Right atrium auricular region (tissue), 2 donors: ENCODE measurements at regions not wholly inside any gene's neighbourhood (a gene's known extent, or its start where the extent isn't known, plus 50 kb on each side); places are given as distances from the start of the nearest gene placed in this dataset.

ENCODE experiments used
- DNase-seq: peaks from one replicate; pipeline ENCODE4 v3.0.0-alpha.2; 2019; ENCODE audit warnings: low spot score
- H3K27ac ChIP-seq, 2 donors: fragments of 200-600 bp; sonication (generic); 1 replicate in 1 of 2; 2 replicates in 1 of 2; pipeline ENCODE4 v1.5.1; 2016 to 2019
- H3K27me3 ChIP-seq, 2 donors: fragments of 200-600 bp; sonication (generic); one replicate each; pipeline versions ENCODE4 v1.5.1 to v1.6.0; 2017 to 2019
- H3K36me3 ChIP-seq: fragments of 200-600 bp; sonication (generic); one replicate; pipeline ENCODE4 v1.5.1; 2016
- H3K4me1 ChIP-seq, 2 donors: fragments of 200-600 bp; sonication (generic); one replicate each; pipeline versions ENCODE4 v1.5.1 to v1.6.0; 2017 to 2019
- H3K4me3 ChIP-seq, 2 donors: fragments of 200-600 bp; sonication (generic); 1 replicate in 1 of 2; 2 replicates in 1 of 2; pipeline ENCODE4 v1.5.1; 2017 to 2019; ENCODE audit warnings: mild to moderate bottlenecking in 1 of 2, moderate library complexity in 1 of 2
- H3K9me3 ChIP-seq, 2 donors: fragments of 200-600 bp; sonication (generic); one replicate each; pipeline ENCODE4 v1.5.1; 2019
- TF ChIP-seq, protein P1 (sequence below), 2 donors: fragments of 200-600 bp; sonication (generic); IDR thresholded peaks; one replicate each; pipeline ENCODE4 v1.5.1; 2019; ENCODE audit warnings: antibody characterized with exemption in 2 of 2

DNA sequence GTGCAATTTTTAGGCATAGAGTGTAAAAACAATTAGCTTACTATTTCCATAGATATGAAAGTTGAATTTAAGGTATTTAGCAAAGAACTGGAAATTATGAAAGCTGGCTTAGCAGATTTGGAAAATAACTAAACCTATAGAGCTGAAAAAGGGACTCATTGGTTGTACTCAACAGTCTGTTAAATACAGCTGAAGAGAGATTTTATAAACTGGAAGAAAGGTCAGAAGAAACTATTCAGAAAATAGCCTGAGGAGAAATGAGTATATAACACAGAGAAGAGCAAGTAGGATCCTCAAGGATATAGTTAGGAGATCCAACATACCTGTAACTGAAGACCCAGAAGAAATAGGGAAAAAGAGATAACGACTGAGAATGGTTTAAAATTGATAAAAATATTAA lies 97.6 kb upstream of the SLIT3 start:
- DNase-seq: no peak

DNA sequence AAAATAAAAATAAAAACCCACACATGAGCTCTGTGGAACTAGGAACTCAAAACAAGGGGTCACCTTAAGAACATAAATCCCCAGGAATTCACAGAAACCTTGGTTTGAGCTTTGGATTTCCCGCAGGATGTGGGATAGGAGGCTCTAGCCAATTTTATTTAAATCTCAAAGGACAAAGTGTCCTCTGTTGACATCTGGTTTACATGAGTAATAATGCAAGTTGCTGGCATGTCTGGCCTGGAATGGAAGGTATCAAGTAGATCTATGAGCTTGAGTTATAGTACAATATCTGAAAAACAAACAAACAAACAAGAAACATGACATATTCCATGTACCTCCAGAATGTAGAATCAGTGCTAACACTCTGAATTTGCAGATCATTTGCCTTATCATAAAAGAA lies 94.2 kb upstream of the SLIT3 start:
- DNase-seq: no peak
- Histone ChIP-seq H3K4me3 (no peak overlapping the region), H3K27ac (no peak overlapping the region), H3K9me3 (peaks cover 0 to 15% of the 10 kb centered on the region in 2 donors), H3K4me1 (no peaks in the 10 kb centered on the region), H3K27me3 (no peaks in the 10 kb centered on the region), H3K36me3 (no peaks in the 10 kb centered on the region)
- TF ChIP-seq, protein P1, sequence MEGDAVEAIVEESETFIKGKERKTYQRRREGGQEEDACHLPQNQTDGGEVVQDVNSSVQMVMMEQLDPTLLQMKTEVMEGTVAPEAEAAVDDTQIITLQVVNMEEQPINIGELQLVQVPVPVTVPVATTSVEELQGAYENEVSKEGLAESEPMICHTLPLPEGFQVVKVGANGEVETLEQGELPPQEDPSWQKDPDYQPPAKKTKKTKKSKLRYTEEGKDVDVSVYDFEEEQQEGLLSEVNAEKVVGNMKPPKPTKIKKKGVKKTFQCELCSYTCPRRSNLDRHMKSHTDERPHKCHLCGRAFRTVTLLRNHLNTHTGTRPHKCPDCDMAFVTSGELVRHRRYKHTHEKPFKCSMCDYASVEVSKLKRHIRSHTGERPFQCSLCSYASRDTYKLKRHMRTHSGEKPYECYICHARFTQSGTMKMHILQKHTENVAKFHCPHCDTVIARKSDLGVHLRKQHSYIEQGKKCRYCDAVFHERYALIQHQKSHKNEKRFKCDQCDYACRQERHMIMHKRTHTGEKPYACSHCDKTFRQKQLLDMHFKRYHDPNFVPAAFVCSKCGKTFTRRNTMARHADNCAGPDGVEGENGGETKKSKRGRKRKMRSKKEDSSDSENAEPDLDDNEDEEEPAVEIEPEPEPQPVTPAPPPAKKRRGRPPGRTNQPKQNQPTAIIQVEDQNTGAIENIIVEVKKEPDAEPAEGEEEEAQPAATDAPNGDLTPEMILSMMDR (IDR thresholded peaks at IDR 0.05): no peak

More for the DNA sequence above, 97.6 kb upstream of the SLIT3 start:
- Histone ChIP-seq H3K4me1 (no peaks in the 10 kb centered on the region), H3K9me3 (peaks cover 0 to 15% of the 10 kb centered on the region in 2 donors), H3K27ac (no peak overlapping the region), H3K36me3 (no peaks in the 10 kb centered on the region), H3K4me3 (no peak overlapping the region), H3K27me3 (no peaks in the 10 kb centered on the region)
- TF ChIP-seq, protein P1 (IDR thresholded peaks at IDR 0.05): no peak

DNA sequence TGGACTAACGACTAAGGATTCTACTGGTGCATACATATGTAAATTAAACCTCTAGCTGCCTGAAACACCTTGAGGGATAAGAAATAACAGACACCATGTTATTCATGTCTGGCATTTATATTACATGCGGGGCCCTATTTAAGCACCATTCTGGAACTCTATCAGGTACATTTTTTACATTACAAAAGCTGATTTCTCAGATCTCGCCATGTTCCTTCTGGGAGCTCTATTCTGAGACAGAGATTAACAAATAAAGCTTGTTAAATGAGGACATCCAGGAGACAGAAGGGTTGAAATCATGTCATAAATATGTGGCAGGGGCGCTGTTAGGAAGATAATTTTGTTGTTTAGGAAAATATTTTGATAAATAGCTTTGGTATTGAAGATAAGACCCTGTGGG lies 93.4 kb upstream of the SLIT3 start:
- TF ChIP-seq, protein P1 (IDR thresholded peaks at IDR 0.05): no peak
- Histone ChIP-seq H3K27me3 (no peaks in the 10 kb centered on the region), H3K9me3 (peaks cover 0 to 15% of the 10 kb centered on the region in 2 donors), H3K4me1 (no peaks in the 10 kb centered on the region), H3K4me3 (no peak overlapping the region), H3K36me3 (no peaks in the 10 kb centered on the region), H3K27ac (no peak overlapping the region)
- no peak for DNase-seq

DNA sequence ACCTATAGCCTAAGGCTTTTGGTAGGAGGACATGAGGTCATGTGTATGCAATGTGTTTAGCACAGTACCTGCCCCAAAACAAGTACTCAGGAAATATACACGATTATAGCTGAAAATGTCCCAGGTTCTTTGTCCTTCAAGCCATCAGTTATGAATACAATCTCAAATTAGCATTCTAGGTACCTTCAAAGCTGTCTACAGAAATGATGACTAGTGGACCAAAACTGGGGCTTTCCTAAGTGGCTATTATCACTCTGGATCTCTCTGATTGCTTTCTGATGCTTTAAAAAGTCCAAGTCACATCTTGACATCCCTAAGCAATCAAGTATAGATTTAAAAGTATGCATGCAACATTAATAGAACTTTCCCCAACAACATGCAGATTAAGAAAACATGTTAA lies 93.0 kb upstream of the SLIT3 start:
- no peak for DNase-seq

DNA sequence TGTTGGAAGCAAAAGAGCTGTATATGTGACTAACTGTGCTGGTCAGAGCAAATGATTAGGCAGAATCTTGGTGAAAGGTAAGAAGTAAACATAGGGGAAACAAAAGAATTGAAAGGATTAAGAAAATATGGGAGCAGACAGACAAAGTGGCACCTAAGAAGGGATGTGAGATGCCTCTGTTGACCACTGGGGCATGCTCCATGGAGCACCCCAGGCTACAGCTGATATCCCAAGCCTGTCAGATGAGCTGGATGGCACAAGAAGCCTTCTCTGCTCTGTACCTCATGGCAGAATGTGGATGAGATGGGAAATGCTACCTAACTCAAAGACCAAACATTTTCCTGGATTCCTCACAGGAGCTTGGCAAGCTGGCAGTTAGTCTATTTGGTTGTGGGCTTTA lies 89.3 kb upstream of the SLIT3 start:
- no peak for DNase-seq
- TF ChIP-seq, protein P1 (IDR thresholded peaks at IDR 0.05): no peak
- Histone ChIP-seq H3K4me1 (no peaks in the 10 kb centered on the region), H3K36me3 (no peaks in the 10 kb centered on the region), H3K4me3 (no peak overlapping the region), H3K27ac (no peak overlapping the region), H3K27me3 (no peaks in the 10 kb centered on the region), H3K9me3 (no peaks in the 10 kb centered on the region)

More for the DNA sequence above, 93.0 kb upstream of the SLIT3 start:
- H3K9me3 ChIP-seq: peaks cover 0 to 12% of the 10 kb centered on the region in 2 donors
- no peaks in the 10 kb centered on the region for H3K27me3 ChIP-seq
- H3K4me3 ChIP-seq: no peak overlapping the region
- H3K4me1 ChIP-seq: no peaks in the 10 kb centered on the region
- H3K36me3 ChIP-seq: no peaks in the 10 kb centered on the region
- TF ChIP-seq, protein P1 (IDR thresholded peaks at IDR 0.05): no peak
- H3K27ac ChIP-seq: no peak overlapping the region

DNA sequence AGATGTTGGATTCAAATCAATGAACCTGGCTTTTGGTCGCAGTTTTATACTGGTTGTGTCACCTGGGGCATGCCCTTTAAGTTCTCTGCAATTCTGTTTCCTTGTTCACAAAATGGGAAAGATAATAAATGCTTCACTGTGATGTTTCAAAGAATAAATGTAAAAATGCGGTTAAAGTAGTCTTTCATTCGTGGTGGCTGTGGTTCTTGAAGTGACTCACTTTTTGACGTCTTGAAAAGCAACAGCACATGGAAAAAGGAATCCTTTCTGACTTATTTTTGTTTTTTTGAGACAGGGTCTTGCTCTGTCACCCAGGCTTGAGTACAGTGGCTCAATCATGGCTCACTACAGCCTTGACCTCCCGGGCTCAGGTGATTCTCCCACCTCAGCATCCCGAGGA lies 88.4 kb upstream of the SLIT3 start:
- no peak for DNase-seq
- no peak overlapping the region for H3K27ac ChIP-seq
- H3K9me3 ChIP-seq: no peaks in the 10 kb centered on the region
- H3K4me3 ChIP-seq: no peak overlapping the region
- H3K27me3 ChIP-seq: no peaks in the 10 kb centered on the region
- no peaks in the 10 kb centered on the region for H3K4me1 ChIP-seq
- TF ChIP-seq, protein P1 (IDR thresholded peaks at IDR 0.05): no peak
- H3K36me3 ChIP-seq: no peaks in the 10 kb centered on the region
